HUES48 (cell line): ENCODE measurements at regions not wholly inside any gene's neighbourhood (a gene's known extent, or its start where the extent isn't known, plus 50 kb on each side); places are given as distances from the start of the nearest gene placed in this dataset.

Experiments
- H3K27ac ChIP-seq: one replicate; pipeline ENCODE4 v1.7.0; 2013; ENCODE audit warnings: low read depth, low read length, inconsistent platforms
- H3K27me3 ChIP-seq: 2 replicates; pipeline ENCODE4 v1.6.1; 2013; ENCODE audit warnings: mild to moderate bottlenecking, low read length; ENCODE audit not compliant: control insufficient read depth, insufficient read depth
- H3K36me3 ChIP-seq: 2 replicates; pipeline ENCODE4 v1.6.1; 2013; ENCODE audit warnings: low read length; ENCODE audit not compliant: control insufficient read depth, insufficient read depth
- H3K4me1 ChIP-seq: 2 replicates; pipeline ENCODE4 v1.6.1; 2013; ENCODE audit warnings: mild to moderate bottlenecking, low read length; ENCODE audit not compliant: control insufficient read depth, insufficient read depth
- H3K4me3 ChIP-seq: 2 replicates; pipeline ENCODE4 v1.5.1; 2013; ENCODE audit warnings: mild to moderate bottlenecking, low read depth, low read length
- H3K9ac ChIP-seq: 2 replicates; pipeline ENCODE4 v1.6.1; 2013; ENCODE audit warnings: mild to moderate bottlenecking, low read depth, low read length, moderate library complexity
- H3K9me3 ChIP-seq: 2 replicates; pipeline ENCODE4 v1.6.1; 2013; ENCODE audit warnings: low read length; ENCODE audit not compliant: control insufficient read depth, insufficient read depth

- no peaks in the 10 kb centered on the region for H3K9me3 ChIP-seq
- no peak overlapping the region for H3K9ac ChIP-seq
- no peak overlapping the region for H3K27ac ChIP-seq
- no peaks in the 10 kb centered on the region for H3K27me3 ChIP-seq
- no peaks in the 10 kb centered on the region for H3K36me3 ChIP-seq
- H3K4me1 ChIP-seq = no peaks in the 10 kb centered on the region
- H3K4me3 ChIP-seq = no peak overlapping the region
Observed at GRCh38 chr20:7692478-7692877, 247.8 kb downstream of the HAO1 start.

- H3K36me3 ChIP-seq = no peaks in the 10 kb centered on the region
- no peak overlapping the region for H3K27ac ChIP-seq
- no peak overlapping the region for H3K4me3 ChIP-seq
- no peak overlapping the region for H3K9ac ChIP-seq
- no peaks in the 10 kb centered on the region for H3K4me1 ChIP-seq
- H3K27me3 ChIP-seq = no peaks in the 10 kb centered on the region
- no peaks in the 10 kb centered on the region for H3K9me3 ChIP-seq
Observed at GRCh38 chr20:7693761-7694160, 246.5 kb downstream of the HAO1 start.

- no peaks in the 10 kb centered on the region for H3K27me3 ChIP-seq
- no peak overlapping the region for H3K4me3 ChIP-seq
- no peaks in the 10 kb centered on the region for H3K36me3 ChIP-seq
- no peak overlapping the region for H3K9ac ChIP-seq
- H3K27ac ChIP-seq = no peak overlapping the region
- no peaks in the 10 kb centered on the region for H3K4me1 ChIP-seq
- H3K9me3 ChIP-seq = no peaks in the 10 kb centered on the region
Observed at GRCh38 chr20:7695051-7695495, 245.2 kb downstream of the HAO1 start.

GRCh38 chr20:7695635-7696034, 244.6 kb downstream of the HAO1 start:
- Histone ChIP-seq H3K27me3 (no peaks in the 10 kb centered on the region), H3K36me3 (no peaks in the 10 kb centered on the region), H3K4me1 (no peaks in the 10 kb centered on the region), H3K27ac (no peak overlapping the region), H3K9me3 (no peaks in the 10 kb centered on the region), H3K9ac (no peak overlapping the region), H3K4me3 (no peak overlapping the region)

- no peaks in the 10 kb centered on the region for H3K4me1 ChIP-seq
- no peaks in the 10 kb centered on the region for H3K36me3 ChIP-seq
- H3K4me3 ChIP-seq = no peak overlapping the region
- H3K27ac ChIP-seq = no peak overlapping the region
- no peaks in the 10 kb centered on the region for H3K27me3 ChIP-seq
- no peak overlapping the region for H3K9ac ChIP-seq
- H3K9me3 ChIP-seq = no peaks in the 10 kb centered on the region
Observed at GRCh38 chr20:7696311-7696710, 243.9 kb downstream of the HAO1 start.

- no peak overlapping the region for H3K27ac ChIP-seq
- H3K4me1 ChIP-seq = no peaks in the 10 kb centered on the region
- no peaks in the 10 kb centered on the region for H3K9me3 ChIP-seq
- no peaks in the 10 kb centered on the region for H3K27me3 ChIP-seq
- H3K4me3 ChIP-seq = no peak overlapping the region
- H3K9ac ChIP-seq = no peak overlapping the region
- no peaks in the 10 kb centered on the region for H3K36me3 ChIP-seq
Observed at GRCh38 chr20:7702141-7702540, 238.1 kb downstream of the HAO1 start.

- Histone ChIP-seq H3K9me3 (no peaks in the 10 kb centered on the region), H3K4me1 (no peaks in the 10 kb centered on the region), H3K27me3 (no peaks in the 10 kb centered on the region), H3K4me3 (no peak overlapping the region), H3K36me3 (no peaks in the 10 kb centered on the region), H3K27ac (no peak overlapping the region), H3K9ac (no peak overlapping the region)
Observed at GRCh38 chr20:7703551-7703961, 236.7 kb downstream of the HAO1 start.

- H3K4me3 ChIP-seq = no peak overlapping the region
- H3K9ac ChIP-seq = no peak overlapping the region
- H3K27me3 ChIP-seq = no peaks in the 10 kb centered on the region
- no peaks in the 10 kb centered on the region for H3K4me1 ChIP-seq
- no peak overlapping the region for H3K27ac ChIP-seq
- no peaks in the 10 kb centered on the region for H3K36me3 ChIP-seq
- H3K9me3 ChIP-seq = no peaks in the 10 kb centered on the region
Observed at GRCh38 chr20:7703996-7704395, 236.3 kb downstream of the HAO1 start.

- Histone ChIP-seq H3K9ac (no peak overlapping the region), H3K27me3 (no peaks in the 10 kb centered on the region), H3K9me3 (no peaks in the 10 kb centered on the region), H3K4me3 (no peak overlapping the region), H3K36me3 (no peaks in the 10 kb centered on the region), H3K4me1 (no peaks in the 10 kb centered on the region), H3K27ac (no peak overlapping the region)
Observed at GRCh38 chr20:7708112-7708511, 232.1 kb downstream of the HAO1 start.

GRCh38 chr20:7708782-7709181, 231.5 kb downstream of the HAO1 start:
- H3K4me3 ChIP-seq = no peak overlapping the region

GRCh38 chr20:7710440-7710839, 229.8 kb downstream of the HAO1 start:
- no peaks in the 10 kb centered on the region for H3K27me3 ChIP-seq
- no peaks in the 10 kb centered on the region for H3K36me3 ChIP-seq
- H3K4me1 ChIP-seq = no peaks in the 10 kb centered on the region
- H3K9ac ChIP-seq = no peak overlapping the region
- no peak overlapping the region for H3K4me3 ChIP-seq
- H3K27ac ChIP-seq = no peak overlapping the region
- no peaks in the 10 kb centered on the region for H3K9me3 ChIP-seq

More at GRCh38 chr20:7708782-7709181, 231.5 kb downstream of the HAO1 start:
- Histone ChIP-seq H3K9me3 (no peaks in the 10 kb centered on the region), H3K27me3 (no peaks in the 10 kb centered on the region), H3K4me1 (no peaks in the 10 kb centered on the region), H3K36me3 (no peaks in the 10 kb centered on the region), H3K27ac (no peak overlapping the region), H3K9ac (no peak overlapping the region)

GRCh38 chr20:7712661-7713060, 227.6 kb downstream of the HAO1 start:
- H3K9ac ChIP-seq = no peak overlapping the region
- no peaks in the 10 kb centered on the region for H3K9me3 ChIP-seq
- H3K4me1 ChIP-seq = no peaks in the 10 kb centered on the region
- H3K27me3 ChIP-seq = no peaks in the 10 kb centered on the region
- H3K4me3 ChIP-seq = no peak overlapping the region
- H3K27ac ChIP-seq = no peak overlapping the region
- H3K36me3 ChIP-seq = no peaks in the 10 kb centered on the region
